ENCODE measurements at regions not wholly inside any gene's neighbourhood (a gene's known extent, or its start where the extent isn't known, plus 50 kb on each side); places are given as distances from the start of the nearest gene placed in this dataset.

DNA sequence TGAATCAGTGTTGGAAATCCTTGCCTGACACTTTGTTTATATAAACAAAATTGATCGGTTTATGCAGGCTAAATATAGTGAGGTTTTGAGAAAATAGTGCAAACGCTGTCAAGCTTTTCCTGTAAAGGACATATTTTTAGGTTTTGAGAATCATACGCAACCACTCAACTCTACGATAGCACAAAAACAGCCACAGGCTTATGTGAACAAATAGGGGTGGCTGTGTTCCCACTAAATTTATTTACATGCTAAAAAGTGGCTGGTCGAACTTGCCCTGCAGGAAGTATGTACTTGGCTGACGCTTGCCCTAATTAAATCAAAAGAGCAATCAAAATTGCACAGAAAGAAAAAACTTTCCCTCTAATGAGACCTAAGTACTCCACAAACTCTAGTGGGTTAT is 234.7 kb upstream of the CACNA2D1 start:
- WGBS (ENCODE audit: insufficient coverage, insufficient replicate concordance, low lambda C conversion rate, missing lambda C conversion rate): 13% methylated on average over 6 of the region's 6 CpGs
- no TSS peak for BruUV-seq (replicated peaks)
- ChIA-PET SMC1A (ENCODE audit: uncharacterized antibody, unreplicated experiment) (interaction anchor here (0.7 to 1.6 kb wide), 2 partner anchors 10 to 23 kb away, joined by 4 to 5 read pairs; no protein-coding TSS in a partner anchor), RAD21 (ENCODE audit: unreplicated experiment) (interaction anchor here (0.9 to 1.4 kb wide), 2 partner anchors 9 to 45 kb away, joined by 3 to 4 read pairs; no protein-coding TSS in a partner anchor), CTCF (no interaction called here), POLR2A (no interaction called here)
- Histone ChIP-seq H4K20me1 (ENCODE audit: control insufficient read depth, insufficient read depth) (no peaks in the 10 kb centered on the region), H2AFZ (ENCODE audit: control insufficient read depth, low read depth, low read length) (no peak overlapping the region), H3K4me3 (no peak overlapping the region), H3K4me2 (ENCODE audit: control insufficient read depth, insufficient read depth) (no peak overlapping the region), H3K9ac (ENCODE audit: control insufficient read depth, insufficient read depth, low read length) (no peak overlapping the region), H3K4me1 (ENCODE audit: control insufficient read depth, insufficient read depth, low read length) (no peaks in the 10 kb centered on the region), H3K9me3 (replicated peaks; ENCODE audit: control insufficient read depth, insufficient read depth, low read length) (no peaks in the 10 kb centered on the region), H3K27me3 (replicated peaks in 1 of 2; ENCODE audit: control insufficient read depth in 2 of 2, insufficient read depth in 2 of 2, low read length in 1 of 2) (no peaks in the 10 kb centered on the region), H3K79me2 (ENCODE audit: control insufficient read depth, insufficient read depth, low read length) (no peaks in the 10 kb centered on the region), H3K27ac (ENCODE audit: control insufficient read depth, insufficient read depth) (no peak overlapping the region), H3K36me3 (ENCODE audit: control insufficient read depth in 2 of 2, insufficient read depth in 2 of 2, low read length in 1 of 2) (no peaks in the 10 kb centered on the region)
- in situ Hi-C loops (cut with MboI) (no loop called here), intact Hi-C loops (cut with micrococcal nuclease; ENCODE audit: unreplicated experiment) (no loop called here)
- ATAC-seq (no peak; the same call in 2 of the 3 replicates), FAIRE-seq (no peak), DNase-seq (ENCODE audit: low read depth, low spot score) (no peak)
- no peak for TF ChIP-seq TARDBP (IDR thresholded peaks at IDR 0.05; ENCODE audit: borderline replicate concordance)
- TF ChIP-seq, protein P1, sequence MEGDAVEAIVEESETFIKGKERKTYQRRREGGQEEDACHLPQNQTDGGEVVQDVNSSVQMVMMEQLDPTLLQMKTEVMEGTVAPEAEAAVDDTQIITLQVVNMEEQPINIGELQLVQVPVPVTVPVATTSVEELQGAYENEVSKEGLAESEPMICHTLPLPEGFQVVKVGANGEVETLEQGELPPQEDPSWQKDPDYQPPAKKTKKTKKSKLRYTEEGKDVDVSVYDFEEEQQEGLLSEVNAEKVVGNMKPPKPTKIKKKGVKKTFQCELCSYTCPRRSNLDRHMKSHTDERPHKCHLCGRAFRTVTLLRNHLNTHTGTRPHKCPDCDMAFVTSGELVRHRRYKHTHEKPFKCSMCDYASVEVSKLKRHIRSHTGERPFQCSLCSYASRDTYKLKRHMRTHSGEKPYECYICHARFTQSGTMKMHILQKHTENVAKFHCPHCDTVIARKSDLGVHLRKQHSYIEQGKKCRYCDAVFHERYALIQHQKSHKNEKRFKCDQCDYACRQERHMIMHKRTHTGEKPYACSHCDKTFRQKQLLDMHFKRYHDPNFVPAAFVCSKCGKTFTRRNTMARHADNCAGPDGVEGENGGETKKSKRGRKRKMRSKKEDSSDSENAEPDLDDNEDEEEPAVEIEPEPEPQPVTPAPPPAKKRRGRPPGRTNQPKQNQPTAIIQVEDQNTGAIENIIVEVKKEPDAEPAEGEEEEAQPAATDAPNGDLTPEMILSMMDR (IDR thresholded peaks at IDR 0.05 in 2 of 3, conservative IDR thresholded peaks at IDR 0.05 in 1 of 3; ENCODE audit: control insufficient read depth in 2 of 3, extremely low read depth in 1 of 3, insufficient read depth in 1 of 3, low read depth in 3 of 3, low read length in 3 of 3): no peak
- TF ChIP-seq JUND (IDR thresholded peaks at IDR 0.05; ENCODE audit: low read depth, low read length): no peak
- no peak for TF ChIP-seq HDGF (IDR thresholded peaks at IDR 0.05)
- no peak for TF ChIP-seq MTA3 (IDR thresholded peaks at IDR 0.05; ENCODE audit: borderline replicate concordance, low read length)
- no peak for TF ChIP-seq TCF12 (IDR thresholded peaks at IDR 0.05; ENCODE audit: low read depth, low read length)
- no peak for TF ChIP-seq SKIL (IDR thresholded peaks at IDR 0.05; ENCODE audit: low read depth, poor library complexity, severe bottlenecking)
- no peak for TF ChIP-seq NFYA (IDR thresholded peaks at IDR 0.05; ENCODE audit: borderline replicate concordance, low read depth, low read length)
